Neural progenitor cell (in vitro differentiated cells): ENCODE measurements at regions not wholly inside any gene's neighbourhood (a gene's known extent, or its start where the extent isn't known, plus 50 kb on each side); places are given as distances from the start of the nearest gene placed in this dataset.

Source experiments
- DNase-seq: peaks from one replicate; pipeline ENCODE4 v3.0.0-alpha.2; 2016; ENCODE audit warnings: low spot score
- H2AFZ ChIP-seq: fragments of 200-600 bp; sonication (generic); replicated peaks from 2 replicates; pipeline ENCODE4 v1.6.1; 2016; ENCODE audit warnings: antibody characterized with exemption
- H3F3A ChIP-seq: fragments of 200-600 bp; sonication (generic); 2 replicates; pipeline ENCODE4 v1.6.1; 2016; ENCODE audit warnings: antibody characterized with exemption, low read depth
- H3K27ac ChIP-seq: fragments of 200-600 bp; sonication (generic); 2 replicates; pipeline ENCODE4 v1.5.1; 2016; ENCODE audit warnings: mild to moderate bottlenecking
- H3K27me3 ChIP-seq: fragments of 200-600 bp; sonication (generic); 2 replicates; pipeline ENCODE4 v1.6.1; 2016; ENCODE audit warnings: mild to moderate bottlenecking, moderate library complexity
- H3K36me3 ChIP-seq: fragments of 200-600 bp; sonication (generic); 2 replicates; pipeline ENCODE4 v1.5.1; 2016
- H3K4me1 ChIP-seq: fragments of 200-600 bp; sonication (generic); 2 replicates; pipeline ENCODE4 v1.6.1; 2016; ENCODE audit warnings: mixed run types
- H3K4me2 ChIP-seq: fragments of 200-600 bp; sonication (generic); 2 replicates; pipeline ENCODE4 v1.6.1; 2016
- H3K4me3 ChIP-seq: fragments of 200-600 bp; sonication (generic); 2 replicates; pipeline ENCODE4 v1.5.1; 2016
- H3K79me2 ChIP-seq: fragments of 200-600 bp; sonication (generic); 2 replicates; pipeline ENCODE4 v1.6.1; 2016; ENCODE audit warnings: low read depth
- H3K9ac ChIP-seq: fragments of 200-600 bp; sonication (generic); 2 replicates; pipeline ENCODE4 v1.6.1; 2016
- H3K9me3 ChIP-seq: fragments of 200-600 bp; sonication (generic); 2 replicates; pipeline ENCODE4 v1.5.1; 2016; ENCODE audit warnings: low read depth
- H4K20me1 ChIP-seq: fragments of 200-600 bp; sonication (generic); 2 replicates; pipeline ENCODE4 v1.6.1; 2016; ENCODE audit warnings: low read depth
- H3K27ac Mint-ChIP-seq: 3 replicates; pipeline ENCODE4 v1.8.0; 2021; ENCODE audit warnings: mixed read lengths
- H3K27me3 Mint-ChIP-seq: 2 replicates; pipeline ENCODE4 v1.8.0; 2022; ENCODE audit warnings: low read depth, mild to moderate bottlenecking, inconsistent platforms, moderate library complexity, mixed read lengths; ENCODE audit not compliant: insufficient read depth
- H3K36me3 Mint-ChIP-seq: 3 replicates; pipeline ENCODE4 v1.8.0; 2021; ENCODE audit warnings: mixed read lengths
- H3K4me1 Mint-ChIP-seq: 3 replicates; pipeline ENCODE4 v1.8.0; 2021; ENCODE audit warnings: mixed read lengths
- H3K4me3 Mint-ChIP-seq: 3 replicates; pipeline ENCODE4 v1.8.0; 2021; ENCODE audit warnings: mild to moderate bottlenecking, moderate library complexity, mixed read lengths
- H3K9me3 Mint-ChIP-seq: 3 replicates; pipeline ENCODE4 v1.8.0; 2020; ENCODE audit warnings: mixed read lengths
- CTCF ChIP-seq: fragments of 200-600 bp; sonication (generic); IDR thresholded peaks from 2 replicates; pipeline ENCODE4 v1.5.1; 2017; ENCODE audit warnings: antibody characterized with exemption, mild to moderate bottlenecking
- EZH2 ChIP-seq: fragments of 200-600 bp; sonication (generic); IDR thresholded peaks from 2 replicates; pipeline ENCODE4 v1.6.1; 2017; ENCODE audit warnings: antibody characterized with exemption, mild to moderate bottlenecking, moderate library complexity
- EZH2phosphoT487 ChIP-seq: fragments of 200-600 bp; sonication (generic); IDR thresholded peaks from 2 replicates; pipeline ENCODE4 v1.6.1; 2017; ENCODE audit warnings: antibody characterized with exemption

DNA sequence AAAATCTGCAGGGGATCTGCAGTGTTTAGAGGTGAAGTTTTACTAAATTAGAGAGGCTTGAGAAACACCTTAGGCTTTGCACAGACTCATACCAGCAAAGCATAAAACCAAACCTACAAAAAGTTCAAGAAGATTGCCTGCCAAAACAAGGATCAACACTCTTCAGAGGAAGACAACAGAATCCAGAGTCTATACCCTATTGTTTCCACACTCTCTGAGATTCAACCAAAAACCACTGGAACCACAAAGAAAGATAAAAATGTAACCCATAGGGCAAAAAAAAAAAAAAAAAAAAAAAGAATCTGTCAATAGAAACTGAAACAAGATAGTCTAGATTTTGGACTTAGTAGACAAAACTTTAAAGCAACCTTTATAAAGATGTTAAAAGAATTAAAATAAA, 102.7 kb downstream of the ANKRD60 start:
- H3K27ac ChIP-seq: no peak overlapping the region
- H3K4me2 ChIP-seq: no peak overlapping the region
- Mint-ChIP-seq H3K9me3 (peaks cover 12% of the 10 kb centered on the region), H3K4me1 (peaks cover 33% of the 10 kb centered on the region), H3K27me3 (peaks cover 13% of the 10 kb centered on the region), H3K36me3 (no peaks in the 10 kb centered on the region), H3K27ac (no peak overlapping the region), H3K4me3 (no peak overlapping the region)
- H3K79me2 ChIP-seq: no peaks in the 10 kb centered on the region
- no peaks in the 10 kb centered on the region for H3K9me3 ChIP-seq
- H3K9ac ChIP-seq: no peak overlapping the region
- DNase-seq: no peak
- H3K27me3 ChIP-seq: no peaks in the 10 kb centered on the region
- H4K20me1 ChIP-seq: no peaks in the 10 kb centered on the region
- no peaks in the 10 kb centered on the region for H3K36me3 ChIP-seq
- H3K4me1 ChIP-seq: peaks cover 10% of the 10 kb centered on the region
- TF ChIP-seq EZH2phosphoT487 (no peak), EZH2 (no peak), CTCF (no peak)
- H3F3A ChIP-seq: peaks cover 5% of the 10 kb centered on the region
- no peak overlapping the region for H2AFZ ChIP-seq
- no peak overlapping the region for H3K4me3 ChIP-seq

DNA sequence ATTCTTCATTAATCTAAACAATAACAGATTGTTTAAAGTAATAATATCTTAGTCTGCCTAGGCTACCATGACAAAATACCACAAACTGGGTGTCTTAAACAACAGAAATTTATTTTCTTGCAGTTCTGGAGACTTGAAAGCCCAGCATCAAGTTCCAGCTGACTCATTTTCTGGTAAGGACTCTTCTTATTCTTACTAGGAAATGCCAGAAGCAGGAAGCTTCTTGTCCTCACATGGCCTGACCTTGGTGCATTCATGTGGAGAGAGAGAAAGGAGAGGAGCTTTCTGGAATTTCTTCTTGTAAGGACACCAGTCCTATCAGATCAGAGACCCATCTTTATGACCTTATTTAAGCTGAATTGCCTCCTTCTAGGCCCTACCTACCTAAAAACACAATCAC, 110.5 kb downstream of the ANKRD60 start:
- no peak overlapping the region for H3K27ac Mint-ChIP-seq
- peaks cover 5% of the 10 kb centered on the region for H3K27me3 Mint-ChIP-seq

GRCh38 chr20:58116505-58116904, 111.9 kb downstream of the ANKRD60 start:
- no peak overlapping the region for H3K9ac ChIP-seq
- no peak overlapping the region for H2AFZ ChIP-seq
- H3K36me3 ChIP-seq: no peaks in the 10 kb centered on the region
- Mint-ChIP-seq H3K4me3 (no peak overlapping the region), H3K36me3 (no peaks in the 10 kb centered on the region), H3K27ac (no peak overlapping the region), H3K9me3 (peaks cover 10% of the 10 kb centered on the region), H3K27me3 (peaks cover 3% of the 10 kb centered on the region), H3K4me1 (peaks cover 2% of the 10 kb centered on the region)
- no peak for TF ChIP-seq EZH2
- no peak for TF ChIP-seq EZH2phosphoT487
- no peak for TF ChIP-seq CTCF
- H3K4me2 ChIP-seq: no peak overlapping the region
- no peak overlapping the region for H3K4me3 ChIP-seq
- H3F3A ChIP-seq: no peaks in the 10 kb centered on the region
- H4K20me1 ChIP-seq: no peaks in the 10 kb centered on the region
- H3K9me3 ChIP-seq: no peaks in the 10 kb centered on the region
- no peaks in the 10 kb centered on the region for H3K27me3 ChIP-seq
- H3K79me2 ChIP-seq: no peaks in the 10 kb centered on the region
- no peak overlapping the region for H3K27ac ChIP-seq
- H3K4me1 ChIP-seq: no peaks in the 10 kb centered on the region
- DNase-seq: no peak

More for the DNA sequence above, 110.5 kb downstream of the ANKRD60 start:
- no peak overlapping the region for H3K4me2 ChIP-seq
- TF ChIP-seq CTCF: no peak
- no peak for TF ChIP-seq EZH2phosphoT487
- TF ChIP-seq EZH2: no peak
- DNase-seq: no peak
- no peak overlapping the region for H2AFZ ChIP-seq
- H3K27me3 ChIP-seq: no peaks in the 10 kb centered on the region
- H3K36me3 ChIP-seq: no peaks in the 10 kb centered on the region
- no peaks in the 10 kb centered on the region for H3K79me2 ChIP-seq
- no peak overlapping the region for H3K27ac ChIP-seq
- Mint-ChIP-seq H3K36me3 (no peaks in the 10 kb centered on the region), H3K9me3 (peaks cover 10% of the 10 kb centered on the region), H3K4me3 (no peak overlapping the region), H3K4me1 (no peaks in the 10 kb centered on the region)
- H3K9ac ChIP-seq: no peak overlapping the region
- no peaks in the 10 kb centered on the region for H3K9me3 ChIP-seq
- no peaks in the 10 kb centered on the region for H4K20me1 ChIP-seq
- H3F3A ChIP-seq: no peaks in the 10 kb centered on the region
- no peaks in the 10 kb centered on the region for H3K4me1 ChIP-seq
- H3K4me3 ChIP-seq: no peak overlapping the region

- H3K9ac ChIP-seq: no peak overlapping the region
- no peak for DNase-seq
- peaks cover 2% of the 10 kb centered on the region for H3K27me3 Mint-ChIP-seq
- peaks cover 4% of the 10 kb centered on the region for H3K9me3 Mint-ChIP-seq
- TF ChIP-seq EZH2 (no peak), EZH2phosphoT487 (no peak), CTCF (no peak)
- no peaks in the 10 kb centered on the region for H3K36me3 ChIP-seq
- H3K4me2 ChIP-seq: no peak overlapping the region
- H3K27ac ChIP-seq: no peak overlapping the region
- H4K20me1 ChIP-seq: no peaks in the 10 kb centered on the region
- no peaks in the 10 kb centered on the region for H3K9me3 ChIP-seq
- H3K4me1 ChIP-seq: no peaks in the 10 kb centered on the region
- no peaks in the 10 kb centered on the region for H3K36me3 Mint-ChIP-seq
- no peak overlapping the region for H2AFZ ChIP-seq
- H3K27me3 ChIP-seq: no peaks in the 10 kb centered on the region
- H3K4me3 ChIP-seq: no peak overlapping the region
- no peaks in the 10 kb centered on the region for H3K79me2 ChIP-seq
- no peak overlapping the region for H3K27ac Mint-ChIP-seq
- peaks cover 6% of the 10 kb centered on the region for H3K4me1 Mint-ChIP-seq
- H3K4me3 Mint-ChIP-seq: no peak overlapping the region
- H3F3A ChIP-seq: no peaks in the 10 kb centered on the region
Measured at GRCh38 chr20:58113716-58114115, 114.7 kb downstream of the ANKRD60 start.
